NCI-H510A treated with DMSO at 0.1 percent for 48 hours (cell line): ENCODE measurements at regions not wholly inside any gene's neighbourhood (a gene's known extent, or its start where the extent isn't known, plus 50 kb on each side); places are given as distances from the start of the nearest gene placed in this dataset.

Experiments
- DNase-seq: peaks from one replicate; lab custom pipeline; 2025; lab: John Stamatoyannopoulos, UW

DNA sequence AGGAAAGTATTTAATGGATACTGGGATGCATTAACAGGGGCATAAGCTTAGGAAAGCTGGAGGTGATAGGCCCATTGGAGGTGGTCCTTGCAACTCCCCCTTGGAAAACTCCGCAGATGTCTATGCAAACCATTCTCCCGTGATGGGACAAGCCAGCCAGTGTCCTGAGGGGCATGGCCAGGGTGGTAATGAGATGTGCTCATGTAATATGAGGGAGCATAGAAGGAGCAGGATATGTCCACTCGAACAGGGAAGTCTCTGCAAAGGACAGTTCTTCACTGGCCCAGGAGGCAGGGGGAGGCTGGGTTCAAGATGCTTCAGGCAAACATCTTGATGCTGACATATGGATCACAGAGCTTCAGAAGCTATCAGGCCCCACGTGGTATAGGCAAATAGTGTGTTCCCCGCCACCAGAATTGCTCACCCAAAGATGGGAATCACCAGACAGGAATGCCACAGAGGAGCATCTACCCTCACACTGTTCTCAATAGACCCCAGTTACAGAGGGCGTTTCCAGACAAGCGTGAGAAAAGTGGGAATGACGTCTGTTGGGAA lies 201.6 kb upstream of the CDH4 start:
- no peak for DNase-seq

DNA sequence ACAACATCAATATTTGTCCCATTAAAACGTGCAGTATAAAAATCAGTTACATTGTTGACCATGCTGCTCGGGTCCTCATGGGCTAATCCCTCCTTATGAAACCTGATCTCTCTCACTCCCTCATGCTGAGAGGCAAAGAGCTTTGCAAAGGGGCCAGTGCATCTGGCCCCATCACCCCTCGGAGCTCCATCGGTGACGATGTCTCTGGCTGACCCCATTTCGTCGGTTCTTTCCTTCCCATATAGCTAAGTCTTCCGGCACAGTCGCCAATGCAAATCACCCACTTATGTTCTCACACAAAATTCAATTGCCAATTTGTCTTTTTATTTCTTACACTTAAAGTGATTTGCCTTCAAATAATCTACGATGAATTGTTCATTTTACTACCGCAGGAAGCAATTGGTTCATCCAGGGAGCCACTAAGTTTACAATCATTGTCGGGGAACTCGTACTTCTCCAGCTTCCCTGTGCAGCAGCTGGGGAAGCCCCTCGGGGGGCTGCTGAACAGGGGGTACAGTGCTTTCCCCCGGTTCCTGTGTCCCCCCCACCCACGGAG lies 199.8 kb upstream of the CDH4 start:
- DNase-seq = no peak

DNA sequence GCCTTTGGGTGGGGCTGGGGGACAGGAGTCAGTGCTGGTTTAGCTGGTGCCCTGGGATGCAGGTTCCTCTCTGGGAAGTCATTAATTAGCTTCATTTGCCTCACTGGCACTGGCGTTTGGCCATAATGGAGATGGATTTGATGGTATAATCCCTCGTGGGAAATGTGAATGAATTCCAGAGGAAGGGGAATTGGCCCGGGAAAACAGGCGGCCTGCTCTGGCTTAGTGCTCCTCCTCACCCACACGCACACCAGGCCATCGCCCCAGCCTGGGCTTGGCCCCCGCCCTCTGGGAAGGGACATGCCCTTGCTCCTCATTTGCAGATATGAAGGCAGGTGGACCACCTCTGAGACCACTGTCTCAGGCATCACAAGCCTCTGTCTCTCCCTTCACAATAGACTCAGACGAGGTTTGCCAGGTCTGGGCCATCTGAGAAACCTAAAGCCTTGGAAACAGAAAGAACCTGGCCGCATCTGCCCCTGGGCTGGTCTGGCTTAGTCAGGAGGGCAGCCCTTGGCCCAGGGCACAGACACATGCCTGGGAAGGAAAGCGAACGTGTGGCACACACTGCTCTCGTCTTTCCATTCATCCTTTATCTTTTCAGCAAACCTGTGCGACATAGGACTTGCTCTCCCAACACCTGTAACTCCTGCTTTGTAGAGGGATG lies 199.2 kb upstream of the CDH4 start:
- DNase-seq = no peak

DNA sequence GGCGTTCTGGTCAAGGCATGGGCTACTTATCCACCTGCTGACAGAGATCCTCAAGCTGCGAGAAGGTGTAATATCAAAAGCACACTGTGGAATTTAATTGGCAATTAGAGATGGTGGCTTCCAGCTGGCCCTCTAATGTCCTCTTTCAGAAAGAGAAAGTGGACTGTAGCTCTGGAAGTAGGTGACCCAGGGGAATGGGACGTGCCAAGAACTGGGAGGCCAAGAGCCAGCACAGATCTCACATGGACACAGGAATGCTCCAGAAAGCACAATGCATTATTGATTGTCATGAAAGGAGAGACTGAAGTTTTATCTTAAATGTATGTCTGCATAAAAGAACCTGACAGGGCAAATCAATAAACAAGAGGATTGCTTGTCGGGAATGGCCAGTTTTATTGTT lies 198.6 kb upstream of the CDH4 start:
- DNase-seq = no peak

GRCh38 chr20:61053889-61054288 lies 198.2 kb upstream of the CDH4 start:
- no peak for DNase-seq

- DNase-seq = no peak
Observed at GRCh38 chr20:61054411-61054810, 197.7 kb upstream of the CDH4 start.

GRCh38 chr20:61055180-61056010 lies 196.7 kb upstream of the CDH4 start:
- no peak for DNase-seq

DNA sequence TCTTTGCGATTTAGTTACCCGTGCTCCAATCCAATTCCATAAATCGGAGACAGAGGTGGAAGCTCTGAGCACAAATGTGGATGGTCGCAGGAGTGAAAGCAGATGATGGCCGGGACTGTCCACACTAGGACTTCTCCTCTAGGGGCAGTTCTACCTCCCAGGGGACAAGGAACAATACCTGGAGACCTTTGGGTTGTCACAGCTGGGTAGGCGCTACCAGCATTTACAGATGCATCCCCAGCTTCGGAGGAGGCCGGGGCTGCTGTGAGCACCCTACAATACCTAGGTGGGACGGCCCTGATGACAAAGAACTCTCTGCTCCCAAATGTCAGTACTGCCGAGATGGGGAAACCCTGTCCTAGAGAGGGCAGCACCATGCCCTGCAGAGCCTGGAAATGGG lies 195.9 kb upstream of the CDH4 start:
- DNase-seq = no peak

DNA sequence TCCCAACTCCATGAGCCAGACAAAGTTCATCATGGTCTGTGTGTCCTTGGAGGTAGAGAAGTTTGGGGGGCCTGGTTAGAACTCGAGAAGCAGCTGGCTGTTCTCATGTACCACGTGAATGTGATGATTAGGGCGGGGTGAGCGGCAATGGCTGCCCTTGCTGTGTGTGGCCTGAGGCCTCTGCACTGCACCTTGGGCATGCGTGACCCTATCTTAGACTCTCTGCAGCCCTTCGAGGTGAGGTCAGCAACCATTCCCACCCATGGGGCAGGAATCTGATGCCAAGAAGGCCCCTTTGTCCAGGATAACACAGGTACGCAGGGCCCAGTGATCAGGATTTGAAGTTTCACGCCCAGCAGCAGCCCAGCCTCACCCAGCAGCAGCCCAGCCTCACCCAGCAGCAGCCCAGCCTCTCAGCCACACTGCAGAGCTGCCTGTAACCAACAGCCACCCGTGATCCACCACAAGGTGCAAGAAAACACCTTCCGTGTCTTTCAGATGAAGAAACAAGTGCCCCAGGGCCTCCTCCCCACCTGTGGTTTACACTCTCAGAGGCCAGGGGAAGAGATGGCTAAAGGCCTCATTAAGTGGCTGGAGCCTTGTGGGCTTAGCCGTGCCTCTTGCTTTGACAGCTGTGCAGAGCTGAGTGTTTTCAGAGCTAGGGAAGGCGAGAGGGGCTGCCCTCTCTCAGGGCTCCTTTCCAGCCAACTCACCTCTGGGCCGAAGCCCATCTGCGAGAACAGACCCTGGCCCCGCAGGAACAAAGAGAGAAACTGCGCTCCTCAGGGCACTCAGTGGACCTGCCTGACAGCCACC lies 195.2 kb upstream of the CDH4 start:
- DNase-seq = no peak

DNA sequence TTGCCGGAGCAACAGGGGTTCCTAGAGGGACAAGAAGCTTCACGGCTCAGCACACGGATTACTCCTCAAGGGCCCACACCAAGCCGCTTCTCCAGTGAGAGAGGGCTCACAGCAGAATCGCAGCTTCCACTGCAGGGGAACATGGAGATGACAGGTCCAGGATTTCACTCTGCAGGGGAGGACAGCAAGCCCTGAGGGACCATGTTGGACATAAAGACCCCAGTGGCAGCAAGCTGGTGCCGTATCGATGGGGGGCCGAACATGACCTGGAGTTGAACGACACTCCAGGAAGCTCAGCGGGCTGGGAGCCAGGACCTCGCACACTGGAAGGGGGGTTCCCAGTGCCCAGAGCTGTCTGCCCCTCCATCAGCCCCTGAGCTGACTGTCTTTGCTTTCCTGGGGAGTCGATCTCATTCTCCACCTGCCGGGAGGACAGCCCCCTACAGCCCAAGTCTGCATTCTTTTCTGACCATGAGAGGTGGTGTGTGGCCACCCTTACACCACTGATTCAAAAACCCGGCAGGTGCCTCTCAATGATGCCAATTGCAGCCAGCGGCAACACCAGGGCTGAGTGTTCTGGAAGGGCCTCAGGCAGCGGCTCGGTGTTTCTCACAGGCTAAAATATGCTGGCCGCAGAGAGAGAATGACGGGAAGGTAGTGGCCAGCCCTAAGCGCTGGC lies 194.5 kb upstream of the CDH4 start:
- no peak for DNase-seq

DNA sequence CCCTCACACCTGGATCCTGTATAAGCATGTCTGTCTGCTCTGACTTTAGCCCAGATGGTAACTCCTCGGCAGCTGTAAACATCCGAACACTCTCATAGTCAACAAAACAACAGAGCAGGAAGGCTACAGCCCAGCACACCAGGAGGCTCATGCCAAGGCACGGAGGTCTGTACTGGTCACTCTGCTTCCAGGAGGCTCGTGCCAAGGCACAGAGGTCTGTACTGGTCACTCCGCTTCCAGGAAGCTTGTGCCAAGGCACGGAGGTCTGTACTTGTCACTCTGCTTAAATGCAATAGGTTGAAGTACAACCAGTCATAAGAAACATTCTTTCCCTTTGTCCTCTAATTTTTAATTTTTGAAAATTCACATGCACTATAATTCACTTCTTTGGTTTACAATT lies 190.1 kb upstream of the CDH4 start:
- DNase-seq = no peak

GRCh38 chr20:61065853-61066252 lies 186.2 kb upstream of the CDH4 start:
- DNase-seq = no peak

DNA sequence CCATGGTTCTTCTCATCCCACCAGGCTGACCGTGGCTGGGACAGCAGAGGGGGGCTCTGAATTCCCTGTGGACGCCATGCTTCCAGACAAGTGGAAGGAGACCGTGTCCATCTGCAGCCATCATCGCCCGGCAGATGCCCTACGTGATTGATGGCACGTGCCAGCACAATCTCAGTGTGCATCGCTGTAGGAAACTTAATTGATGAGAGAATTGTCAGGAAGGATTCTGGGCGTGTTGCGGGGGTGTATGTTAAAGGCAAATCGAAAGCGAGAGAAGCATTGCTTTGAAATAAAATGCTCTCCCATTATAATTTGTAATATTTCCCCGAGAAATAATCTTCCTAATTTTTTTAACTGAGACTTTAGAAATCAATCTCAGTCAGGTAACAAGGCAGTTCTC lies 185.5 kb upstream of the CDH4 start:
- no peak for DNase-seq

GRCh38 chr20:61067221-61067620 lies 184.8 kb upstream of the CDH4 start:
- no peak for DNase-seq

- DNase-seq = no peak
Observed at GRCh38 chr20:61072398-61072797, 179.7 kb upstream of the CDH4 start.

GRCh38 chr20:61073376-61073775 lies 178.7 kb upstream of the CDH4 start:
- DNase-seq = no peak

GRCh38 chr20:61082720-61083119 lies 169.3 kb upstream of the CDH4 start:
- DNase-seq = no peak

DNA sequence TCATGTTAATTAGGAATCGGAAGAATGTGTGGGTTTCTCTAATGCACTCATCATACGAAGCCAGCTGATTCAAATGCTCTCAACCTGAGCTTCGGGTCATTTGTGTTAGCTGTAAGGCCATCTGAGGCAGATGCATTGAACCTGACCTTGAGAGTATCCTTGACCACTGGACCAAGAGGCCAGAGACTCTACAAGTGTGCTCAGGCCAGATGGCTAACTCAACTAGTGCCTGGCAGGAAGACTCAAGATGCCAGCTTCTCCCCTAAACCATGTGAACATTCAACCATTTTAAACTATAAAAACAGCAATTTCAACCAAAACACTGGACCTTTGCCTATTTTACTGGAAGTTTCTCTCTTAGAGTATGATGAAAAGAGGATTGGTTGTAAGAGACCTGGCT lies 168.6 kb upstream of the CDH4 start:
- no peak for DNase-seq

DNA sequence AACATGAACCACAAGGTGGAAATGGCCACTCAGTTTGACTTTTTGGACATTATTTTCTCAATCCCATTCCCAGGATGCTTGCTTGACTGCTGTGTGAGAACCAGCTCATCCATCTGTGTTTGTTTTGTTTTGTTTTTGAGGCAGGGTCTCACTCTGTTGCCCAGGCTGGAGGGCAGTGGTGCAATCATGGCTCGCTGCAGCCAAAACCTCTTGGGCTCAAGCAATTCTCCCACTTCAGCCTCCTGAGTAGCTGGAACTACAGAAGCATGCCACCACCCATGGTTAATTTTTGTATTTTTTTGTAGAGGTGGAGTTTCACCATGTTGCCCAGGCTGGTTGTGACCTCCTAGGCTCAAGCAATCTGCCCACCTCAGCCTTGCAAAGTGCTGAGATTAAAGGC lies 166.0 kb upstream of the CDH4 start:
- no peak for DNase-seq

DNA sequence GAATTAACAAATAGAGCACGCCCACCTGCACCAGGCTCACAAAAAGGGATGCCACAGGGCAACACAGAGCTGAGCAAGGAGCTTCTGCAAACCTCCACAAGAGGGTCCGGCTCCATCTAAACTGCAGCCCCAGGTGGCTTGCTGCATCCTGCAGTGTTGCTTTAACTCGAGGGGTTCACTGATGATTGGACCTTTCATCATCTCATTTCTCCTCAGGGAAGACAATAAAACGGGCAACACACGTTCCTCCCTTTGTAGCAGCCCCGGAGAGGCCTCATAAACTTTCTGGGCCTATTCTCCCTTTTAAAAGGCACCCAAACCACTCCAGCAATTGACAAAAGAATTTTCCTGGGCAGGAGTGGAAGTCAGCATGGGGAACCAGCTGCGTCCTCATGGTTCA lies 161.5 kb upstream of the CDH4 start:
- DNase-seq = no peak

DNA sequence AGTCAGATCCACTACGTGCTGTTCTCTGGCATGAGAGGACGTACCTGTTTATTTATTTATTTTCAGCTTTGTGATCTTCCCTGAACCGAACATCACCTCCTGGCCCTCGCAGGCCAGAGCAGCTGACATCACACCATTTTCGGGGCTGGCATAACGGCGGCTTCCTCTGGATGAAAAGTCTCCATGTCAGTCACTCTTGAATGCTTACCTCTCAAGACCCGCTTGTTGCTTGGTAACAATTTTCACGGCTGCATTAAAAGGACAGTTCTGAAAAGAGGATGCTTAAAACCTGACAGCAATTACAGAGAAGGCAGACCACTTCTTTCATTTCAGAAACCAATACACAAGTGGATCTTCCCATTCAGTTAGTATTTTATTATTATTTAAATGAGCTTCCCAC lies 159.8 kb upstream of the CDH4 start:
- no peak for DNase-seq

- DNase-seq = no peak
Observed at GRCh38 chr20:61094581-61094980, 157.5 kb upstream of the CDH4 start.
